ENCODE measurements at regions not wholly inside any gene's neighbourhood (a gene's known extent, or its start where the extent isn't known, plus 50 kb on each side); places are given as distances from the start of the nearest gene placed in this dataset.

DNA sequence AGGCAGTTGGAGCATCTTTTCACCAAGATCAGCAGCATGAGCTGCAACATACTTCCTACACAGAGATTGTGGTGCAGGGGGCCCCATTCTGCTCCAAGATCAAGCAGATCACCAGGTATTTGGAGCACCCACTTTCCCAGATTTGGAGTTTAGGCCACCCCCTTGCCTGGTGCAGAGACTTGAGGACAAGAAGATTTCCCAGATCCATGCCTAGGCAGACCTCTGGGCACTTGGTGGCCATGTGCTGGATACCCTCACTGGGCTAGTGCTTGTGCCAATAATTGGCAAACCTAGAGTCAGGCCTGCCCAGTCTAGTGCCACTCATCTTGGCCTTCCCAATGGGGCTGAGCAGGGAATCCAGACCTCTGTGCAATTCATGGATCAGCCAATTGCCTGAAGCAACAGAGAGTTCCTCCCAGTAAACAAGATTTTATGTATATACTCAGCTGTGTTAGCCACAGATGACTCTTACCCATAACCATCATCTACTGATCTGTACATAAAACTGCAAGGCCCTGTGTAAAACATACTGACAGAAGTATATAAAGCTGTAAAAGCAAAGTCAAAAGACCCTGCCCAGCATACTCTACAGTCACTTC is 228.4 kb upstream of the EMCN start:
- no peak for TF ChIP-seq CTCF (IDR thresholded peaks at IDR 0.05)
- no peak for TF ChIP-seq POLR2AphosphoS5 (IDR thresholded peaks at IDR 0.05)
- TF ChIP-seq POLR2A (IDR thresholded peaks at IDR 0.05): no peak

All from breast epithelium (tissue), 3 donors.